ENCODE measurements at regions not wholly inside any gene's neighbourhood (a gene's known extent, or its start where the extent isn't known, plus 50 kb on each side); places are given as distances from the start of the nearest gene placed in this dataset.
A peak's percentile ranks its signal among the peaks of the same experiment; 100 is the strongest.

GRCh38 chr2:16013359-16013911 lies 73.1 kb downstream of the MYCN start:
- no peaks in the 10 kb centered on the region for H3K9me3 ChIP-seq (ENCODE audit: insufficient read depth, low read depth, low read length)
- H3K27ac ChIP-seq (ENCODE audit: low read depth, low read length), result peak overlapping the region; percentile 82
- H3K36me3 ChIP-seq (ENCODE audit: insufficient read depth, low read length), result no peaks in the 10 kb centered on the region
- WGBS, result 44% methylated on average over 20 of the region's 20 CpGs
- H3K9ac ChIP-seq (ENCODE audit: low read depth, low read length), result peak overlapping the region; percentile 68; the same call in 1 of the 2 replicates
- H3K4me1 ChIP-seq (ENCODE audit: insufficient read depth, low read length), result peaks cover 25% of the 10 kb centered on the region
- peaks cover 9% of the 10 kb centered on the region; the same call in 1 of the 2 replicates for H3K27me3 ChIP-seq (ENCODE audit: insufficient read depth, low read length)
- 0 out of 2 replicates have a peak overlapping the region, but pooled peaks have one; percentile 18 for H3K4me3 ChIP-seq (ENCODE audit: low read length)

GRCh38 chr2:16012626-16013358 lies 72.4 kb downstream of the MYCN start:
- H3K4me1 ChIP-seq (ENCODE audit: insufficient read depth, low read length), result peaks cover 25% of the 10 kb centered on the region
- peak overlapping the region; percentile 68 for H3K9ac ChIP-seq (ENCODE audit: low read depth, low read length)
- 38% methylated on average over 19 of the region's 19 CpGs for WGBS
- H3K36me3 ChIP-seq (ENCODE audit: insufficient read depth, low read length), result no peaks in the 10 kb centered on the region
- H3K27me3 ChIP-seq (ENCODE audit: insufficient read depth, low read length), result peaks cover 9% of the 10 kb centered on the region; the same call in 1 of the 2 replicates
- peak overlapping the region; percentile 82 for H3K27ac ChIP-seq (ENCODE audit: low read depth, low read length)
- no peaks in the 10 kb centered on the region for H3K9me3 ChIP-seq (ENCODE audit: insufficient read depth, low read depth, low read length)
- peak overlapping the region; percentile 18; the same call in 1 of the 2 replicates for H3K4me3 ChIP-seq (ENCODE audit: low read length)

- 86% methylated on average over 2 of the region's 2 CpGs for WGBS
- Histone ChIP-seq H3K4me3 (ENCODE audit: low read length) (no peak overlapping the region), H3K27ac (ENCODE audit: low read depth, low read length) (no peak overlapping the region), H3K9ac (ENCODE audit: low read depth, low read length) (peak overlapping the region; percentile 6; the same call in 1 of the 2 replicates), H3K9me3 (ENCODE audit: insufficient read depth, low read depth, low read length) (no peaks in the 10 kb centered on the region), H3K4me1 (ENCODE audit: insufficient read depth, low read length) (peaks cover 25% of the 10 kb centered on the region), H3K27me3 (ENCODE audit: insufficient read depth, low read length) (peaks cover 9% of the 10 kb centered on the region; the same call in 1 of the 2 replicates), H3K36me3 (ENCODE audit: insufficient read depth, low read length) (no peaks in the 10 kb centered on the region)
Observed at GRCh38 chr2:16012029-16012596, 71.8 kb downstream of the MYCN start.

- H3K9ac ChIP-seq (ENCODE audit: low read depth, low read length), result no peak overlapping the region
- peaks cover 9% of the 10 kb centered on the region; the same call in 1 of the 2 replicates for H3K27me3 ChIP-seq (ENCODE audit: insufficient read depth, low read length)
- peaks cover 25% of the 10 kb centered on the region for H3K4me1 ChIP-seq (ENCODE audit: insufficient read depth, low read length)
- H3K9me3 ChIP-seq (ENCODE audit: insufficient read depth, low read depth, low read length), result no peaks in the 10 kb centered on the region
- no peak overlapping the region for H3K4me3 ChIP-seq (ENCODE audit: low read length)
- no peak overlapping the region for H3K27ac ChIP-seq (ENCODE audit: low read depth, low read length)
- H3K36me3 ChIP-seq (ENCODE audit: insufficient read depth, low read length), result no peaks in the 10 kb centered on the region
- 90% methylated on average over 2 of the region's 2 CpGs for WGBS
Observed at GRCh38 chr2:16011621-16011960, 71.2 kb downstream of the MYCN start.

GRCh38 chr2:16010951-16011620 lies 70.7 kb downstream of the MYCN start:
- peaks cover 25% of the 10 kb centered on the region for H3K4me1 ChIP-seq (ENCODE audit: insufficient read depth, low read length)
- WGBS, result 94% methylated on average over 2 of the region's 2 CpGs
- no peaks in the 10 kb centered on the region for H3K9me3 ChIP-seq (ENCODE audit: insufficient read depth, low read depth, low read length)

GRCh38 chr2:16010011-16010410 lies 69.7 kb downstream of the MYCN start:
- 93% methylated on average over 3 of the region's 3 CpGs for WGBS

More at GRCh38 chr2:16010951-16011620, 70.7 kb downstream of the MYCN start:
- H3K36me3 ChIP-seq (ENCODE audit: insufficient read depth, low read length), result no peaks in the 10 kb centered on the region
- no peak overlapping the region for H3K27ac ChIP-seq (ENCODE audit: low read depth, low read length)
- H3K27me3 ChIP-seq (ENCODE audit: insufficient read depth, low read length), result peaks cover 9% of the 10 kb centered on the region; the same call in 1 of the 2 replicates
- H3K4me3 ChIP-seq (ENCODE audit: low read length), result no peak overlapping the region
- no peak overlapping the region for H3K9ac ChIP-seq (ENCODE audit: low read depth, low read length)

GRCh38 chr2:16009560-16009959 lies 69.2 kb downstream of the MYCN start:
- Histone ChIP-seq H3K9me3 (ENCODE audit: insufficient read depth, low read depth, low read length) (no peaks in the 10 kb centered on the region), H3K27ac (ENCODE audit: low read depth, low read length) (no peak overlapping the region), H3K4me3 (ENCODE audit: low read length) (no peak overlapping the region), H3K4me1 (ENCODE audit: insufficient read depth, low read length) (peaks cover 21% of the 10 kb centered on the region), H3K27me3 (ENCODE audit: insufficient read depth, low read length) (peaks cover 9% of the 10 kb centered on the region; the same call in 1 of the 2 replicates), H3K9ac (ENCODE audit: low read depth, low read length) (no peak overlapping the region), H3K36me3 (ENCODE audit: insufficient read depth, low read length) (no peaks in the 10 kb centered on the region)

More at GRCh38 chr2:16010011-16010410, 69.7 kb downstream of the MYCN start:
- Histone ChIP-seq H3K4me3 (ENCODE audit: low read length) (no peak overlapping the region), H3K27ac (ENCODE audit: low read depth, low read length) (no peak overlapping the region), H3K36me3 (ENCODE audit: insufficient read depth, low read length) (no peaks in the 10 kb centered on the region), H3K27me3 (ENCODE audit: insufficient read depth, low read length) (peaks cover 9% of the 10 kb centered on the region; the same call in 1 of the 2 replicates), H3K9me3 (ENCODE audit: insufficient read depth, low read depth, low read length) (no peaks in the 10 kb centered on the region), H3K9ac (ENCODE audit: low read depth, low read length) (no peak overlapping the region), H3K4me1 (ENCODE audit: insufficient read depth, low read length) (peaks cover 21% of the 10 kb centered on the region)

- H3K4me3 ChIP-seq (ENCODE audit: low read length), result no peak overlapping the region
- H3K36me3 ChIP-seq (ENCODE audit: insufficient read depth, low read length), result no peaks in the 10 kb centered on the region
- H3K27me3 ChIP-seq (ENCODE audit: insufficient read depth, low read length), result peaks cover 9% of the 10 kb centered on the region; the same call in 1 of the 2 replicates
- no peaks in the 10 kb centered on the region for H3K9me3 ChIP-seq (ENCODE audit: insufficient read depth, low read depth, low read length)
- H3K27ac ChIP-seq (ENCODE audit: low read depth, low read length), result no peak overlapping the region
- H3K9ac ChIP-seq (ENCODE audit: low read depth, low read length), result no peak overlapping the region
- WGBS, result 93% methylated on average over 6 of the region's 6 CpGs
- peaks cover 16% of the 10 kb centered on the region for H3K4me1 ChIP-seq (ENCODE audit: insufficient read depth, low read length)
Observed at GRCh38 chr2:16008856-16009255, 68.5 kb downstream of the MYCN start.

- Histone ChIP-seq H3K36me3 (ENCODE audit: insufficient read depth, low read length) (no peaks in the 10 kb centered on the region), H3K9me3 (ENCODE audit: insufficient read depth, low read depth, low read length) (no peaks in the 10 kb centered on the region), H3K27me3 (ENCODE audit: insufficient read depth, low read length) (peaks cover 4% of the 10 kb centered on the region; the same call in 1 of the 2 replicates), H3K4me1 (ENCODE audit: insufficient read depth, low read length) (peaks cover 11% of the 10 kb centered on the region), H3K9ac (ENCODE audit: low read depth, low read length) (no peak overlapping the region), H3K27ac (ENCODE audit: low read depth, low read length) (no peak overlapping the region), H3K4me3 (ENCODE audit: low read length) (no peak overlapping the region)
- WGBS, result 80% methylated on average over 8 of the region's 8 CpGs
Observed at GRCh38 chr2:16008331-16008850, 68.0 kb downstream of the MYCN start.

GRCh38 chr2:16007167-16007934 lies 67.0 kb downstream of the MYCN start:
- Histone ChIP-seq H3K27me3 (ENCODE audit: insufficient read depth, low read length) (no peaks in the 10 kb centered on the region), H3K36me3 (ENCODE audit: insufficient read depth, low read length) (no peaks in the 10 kb centered on the region), H3K9me3 (ENCODE audit: insufficient read depth, low read depth, low read length) (no peaks in the 10 kb centered on the region), H3K27ac (ENCODE audit: low read depth, low read length) (no peak overlapping the region), H3K4me3 (ENCODE audit: low read length) (no peak overlapping the region), H3K9ac (ENCODE audit: low read depth, low read length) (no peak overlapping the region), H3K4me1 (ENCODE audit: insufficient read depth, low read length) (peaks cover under 1% of the 10 kb centered on the region)
- 82% methylated on average over 6 of the region's 6 CpGs for WGBS
